ENCODE measurements at regions not wholly inside any gene's neighbourhood (a gene's known extent, or its start where the extent isn't known, plus 50 kb on each side); places are given as distances from the start of the nearest gene placed in this dataset.
"Not testable (repeated sequence)": the region's sequence is repeated elsewhere in the genome, so short reads cannot be mapped to it uniquely, and the experiment has no call there.

DNA sequence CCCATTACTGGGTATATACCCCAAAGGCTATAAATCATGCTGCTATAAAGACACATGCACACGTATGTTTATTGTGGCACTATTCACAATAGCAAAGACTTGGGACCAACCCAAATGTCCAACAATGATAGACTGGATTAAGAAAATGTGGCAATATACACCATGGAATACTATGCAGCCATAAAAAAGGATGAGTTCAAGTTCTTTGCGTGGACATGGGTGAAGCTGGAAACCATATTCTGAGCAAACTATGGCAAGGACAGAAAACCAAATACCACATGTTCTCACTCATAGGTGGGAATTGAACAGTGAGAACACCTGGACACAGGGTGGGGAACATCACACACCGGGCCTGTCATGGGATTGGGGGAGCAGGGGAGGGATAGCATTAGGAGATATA, 54.4 kb upstream of the MUCL1 start:
- FAIRE-seq; DNase-seq (ENCODE audit: low read depth); H3K36me3 ChIP-seq (ENCODE audit: control insufficient read depth, insufficient read depth, low read length); H3K27me3 ChIP-seq (ENCODE audit: control insufficient read depth, insufficient read depth, low read length); H3K4me3 ChIP-seq (ENCODE audit: low read depth, low read length): not testable (repeated sequence)

DNA sequence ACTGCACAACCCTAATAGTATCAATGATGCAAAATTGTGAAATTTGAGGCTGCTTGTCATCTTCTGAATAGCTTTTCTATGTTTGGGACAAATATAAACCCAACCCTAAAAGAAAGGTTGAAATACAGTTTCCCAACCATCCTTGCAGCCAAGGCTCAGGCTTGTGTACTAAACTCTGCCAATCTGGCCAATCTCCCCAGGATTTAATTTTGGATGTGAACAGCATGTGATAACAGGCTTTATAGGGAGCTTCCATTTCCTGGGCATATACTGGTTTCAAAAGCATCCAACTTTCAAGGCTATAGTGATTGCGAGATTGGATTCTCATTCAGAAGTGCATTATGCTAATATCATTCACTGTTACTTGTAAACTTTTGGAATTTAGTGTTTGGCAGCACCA, 55.7 kb upstream of the MUCL1 start:
- no peak for TF ChIP-seq CTCF (IDR thresholded peaks at IDR 0.05; ENCODE audit: insufficient read depth, low read length, severe bottlenecking)
- Histone ChIP-seq H3K36me3 (ENCODE audit: control insufficient read depth, insufficient read depth, low read length) (no peaks in the 10 kb centered on the region), H3K27me3 (ENCODE audit: control insufficient read depth, insufficient read depth, low read length) (no peaks in the 10 kb centered on the region), H3K4me3 (ENCODE audit: low read depth, low read length) (no peak overlapping the region)
- DNase-seq (ENCODE audit: low read depth) (no peak), FAIRE-seq (no peak)

DNA sequence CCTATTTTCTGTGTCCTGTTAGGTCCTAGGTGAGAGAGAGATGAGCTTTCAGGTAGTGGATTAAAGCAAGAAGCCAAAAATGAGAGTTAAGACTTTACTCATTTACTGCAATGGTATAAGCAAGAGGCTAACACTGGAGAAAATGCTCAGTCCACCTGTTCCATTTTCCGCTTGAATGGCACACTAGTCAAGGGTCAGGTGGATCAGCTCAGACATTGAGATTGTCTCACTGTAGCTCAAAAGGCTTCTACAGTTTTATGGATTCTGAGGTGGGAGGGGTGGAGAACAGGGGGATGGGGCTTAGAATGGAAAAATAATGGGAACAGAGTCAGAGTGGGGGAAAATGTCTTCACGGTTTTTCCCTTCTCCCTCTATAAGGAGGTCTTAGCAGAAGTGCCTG, 57.3 kb upstream of the MUCL1 start:
- no peaks in the 10 kb centered on the region for H3K27me3 ChIP-seq (ENCODE audit: control insufficient read depth, insufficient read depth, low read length)
- no peak overlapping the region for H3K4me3 ChIP-seq (ENCODE audit: low read depth, low read length)
- no peaks in the 10 kb centered on the region for H3K36me3 ChIP-seq (ENCODE audit: control insufficient read depth, insufficient read depth, low read length)
- DNase-seq (ENCODE audit: low read depth) (no peak), FAIRE-seq (no peak)
- no peak for TF ChIP-seq CTCF (IDR thresholded peaks at IDR 0.05; ENCODE audit: insufficient read depth, low read length, severe bottlenecking)

DNA sequence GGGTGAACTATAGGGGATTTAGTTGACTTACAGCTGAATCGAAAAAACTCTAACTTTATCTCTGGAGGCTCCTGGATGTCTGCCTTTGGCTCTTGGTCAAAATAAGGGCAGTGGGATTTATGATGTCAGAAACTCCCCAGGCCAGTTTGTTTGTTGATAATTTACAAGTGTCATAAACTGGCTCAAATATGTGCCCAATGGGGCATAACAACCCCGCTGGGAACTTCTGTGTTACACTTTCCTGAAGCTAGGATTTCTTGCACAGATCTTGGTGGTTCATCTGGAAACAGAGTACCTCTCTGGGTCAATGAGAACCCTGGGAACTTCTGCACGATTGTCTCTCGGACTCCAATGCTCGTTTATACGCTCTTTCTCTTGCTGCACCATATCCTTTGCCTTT, 58.7 kb upstream of the MUCL1 start:
- H3K36me3 ChIP-seq (ENCODE audit: control insufficient read depth, insufficient read depth, low read length) = no peaks in the 10 kb centered on the region
- H3K4me3 ChIP-seq (ENCODE audit: low read depth, low read length) = no peak overlapping the region
- FAIRE-seq = no peak
- H3K27me3 ChIP-seq (ENCODE audit: control insufficient read depth, insufficient read depth, low read length) = no peaks in the 10 kb centered on the region
- no peak for TF ChIP-seq CTCF (IDR thresholded peaks at IDR 0.05; ENCODE audit: insufficient read depth, low read length, severe bottlenecking)
- DNase-seq (ENCODE audit: low read depth) = no peak

DNA sequence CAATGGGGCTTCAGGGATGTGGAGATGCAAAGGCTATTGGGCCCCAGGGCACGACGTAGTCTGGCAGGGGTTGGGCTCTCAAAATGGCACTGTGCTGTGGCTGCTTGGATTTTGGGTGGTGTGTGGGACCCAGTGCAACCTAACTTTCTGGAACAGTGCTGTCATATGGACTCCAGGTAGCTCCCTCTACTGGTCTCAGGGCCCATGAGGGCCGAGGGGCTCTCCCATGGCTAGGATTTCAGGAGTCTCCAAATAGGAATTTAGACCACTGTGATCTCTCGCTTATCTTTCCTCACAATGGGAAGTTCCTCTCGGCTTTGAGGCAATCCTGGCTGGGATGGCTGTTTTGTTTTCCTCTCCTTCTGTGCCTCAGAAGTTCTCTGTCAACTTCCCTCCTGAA, 68.2 kb upstream of the MUCL1 start:
- TF ChIP-seq CTCF (IDR thresholded peaks at IDR 0.05; ENCODE audit: insufficient read depth, low read length, severe bottlenecking) = no peak
- FAIRE-seq (no peak), DNase-seq (ENCODE audit: low read depth) (no peak)
- Histone ChIP-seq H3K36me3 (ENCODE audit: control insufficient read depth, insufficient read depth, low read length) (no peaks in the 10 kb centered on the region), H3K27me3 (ENCODE audit: control insufficient read depth, insufficient read depth, low read length) (no peaks in the 10 kb centered on the region), H3K4me3 (ENCODE audit: low read depth, low read length) (no peak overlapping the region)

- DNase-seq (ENCODE audit: low read depth) (no peak), FAIRE-seq (no peak)
- no peak for TF ChIP-seq CTCF (IDR thresholded peaks at IDR 0.05; ENCODE audit: insufficient read depth, low read length, severe bottlenecking)
- Histone ChIP-seq H3K36me3 (ENCODE audit: control insufficient read depth, insufficient read depth, low read length) (no peaks in the 10 kb centered on the region), H3K27me3 (ENCODE audit: control insufficient read depth, insufficient read depth, low read length) (no peaks in the 10 kb centered on the region), H3K4me3 (ENCODE audit: low read depth, low read length) (no peak overlapping the region)
Observed at GRCh38 chr12:54784115-54784514, 70.2 kb upstream of the MUCL1 start.

- H3K4me3 ChIP-seq (ENCODE audit: low read depth, low read length); DNase-seq (ENCODE audit: low read depth); H3K36me3 ChIP-seq (ENCODE audit: control insufficient read depth, insufficient read depth, low read length); FAIRE-seq; H3K27me3 ChIP-seq (ENCODE audit: control insufficient read depth, insufficient read depth, low read length): not testable (repeated sequence)
Observed at GRCh38 chr12:54777031-54777430, 77.3 kb upstream of the MUCL1 start.

All from bronchial epithelial cell (primary cell).